Loucy (cell line): ENCODE measurements at regions not wholly inside any gene's neighbourhood (a gene's known extent, or its start where the extent isn't known, plus 50 kb on each side); places are given as distances from the start of the nearest gene placed in this dataset.

Source experiments
- H2AFZ ChIP-seq: fragments of 200-600 bp; sonication (generic); 2 replicates; pipeline ENCODE4 v1.6.0; 2016; ENCODE audit warnings: antibody characterized with exemption, mild to moderate bottlenecking, low read length, moderate library complexity
- H3F3A ChIP-seq: fragments of 200-600 bp; 2 replicates; pipeline ENCODE4 v1.6.0; 2016; ENCODE audit warnings: antibody characterized with exemption, low read depth, mild to moderate bottlenecking
- H3K27me3 ChIP-seq: fragments of 200-600 bp; sonication (generic); 2 replicates; pipeline ENCODE4 v1.6.1; 2014; ENCODE audit warnings: low read length, mild to moderate bottlenecking; ENCODE audit not compliant: insufficient read depth, poor library complexity, severe bottlenecking
- H3K36me3 ChIP-seq: fragments of 200-600 bp; sonication (generic); 2 replicates; pipeline ENCODE4 v1.6.1; 2016; ENCODE audit warnings: low read length; ENCODE audit not compliant: insufficient read depth
- H3K4me1 ChIP-seq: fragments of 200-600 bp; sonication (generic); 2 replicates; pipeline ENCODE4 v1.5.1; 2014; ENCODE audit warnings: low read length, mild to moderate bottlenecking; ENCODE audit not compliant: insufficient read depth, poor library complexity, severe bottlenecking
- H3K4me2 ChIP-seq: fragments of 200-600 bp; sonication (generic); 2 replicates; pipeline ENCODE4 v1.6.0; 2014; ENCODE audit warnings: antibody characterized with exemption, low read length, low read depth, mild to moderate bottlenecking; ENCODE audit not compliant: poor library complexity, severe bottlenecking
- H3K4me3 ChIP-seq: fragments of 200-600 bp; sonication (generic); 2 replicates; pipeline ENCODE4 v1.5.1; 2014; ENCODE audit warnings: low read length, mild to moderate bottlenecking, mixed read lengths; ENCODE audit not compliant: poor library complexity, severe bottlenecking
- H3K79me2 ChIP-seq: fragments of 200-600 bp; sonication (generic); 2 replicates; pipeline ENCODE4 v1.6.1; 2014; ENCODE audit warnings: low read length; ENCODE audit not compliant: insufficient read depth
- H3K9ac ChIP-seq: fragments of 200-600 bp; sonication (generic); 2 replicates; pipeline ENCODE4 v1.6.0; 2014; ENCODE audit warnings: mild to moderate bottlenecking, low read depth, low read length, moderate library complexity; ENCODE audit not compliant: poor library complexity, severe bottlenecking
- H3K9me2 ChIP-seq: fragments of 200-600 bp; sonication (generic); replicated peaks from 2 replicates; pipeline ENCODE4 v1.6.1; 2016; ENCODE audit warnings: low read depth, low read length, mixed read lengths
- H3K9me3 ChIP-seq: fragments of 200-600 bp; sonication (generic); 2 replicates; pipeline ENCODE4 v1.6.1; 2014; ENCODE audit warnings: mild to moderate bottlenecking, antibody characterized with exemption, low read length, low read depth; ENCODE audit not compliant: insufficient read depth
- H4K20me1 ChIP-seq: fragments of 200-600 bp; sonication (generic); 2 replicates; pipeline ENCODE4 v1.6.0; 2014; ENCODE audit warnings: antibody characterized with exemption, low read length, mild to moderate bottlenecking; ENCODE audit not compliant: insufficient read depth, poor library complexity, severe bottlenecking
- CTCF ChIP-seq: fragments of 200-600 bp; sonication (generic); conservative IDR thresholded peaks from 2 replicates; pipeline ENCODE4 v1.5.1; 2014; ENCODE audit warnings: mild to moderate bottlenecking, antibody characterized with exemption, low read length
- EZH2phosphoT487 ChIP-seq: fragments of 200-600 bp; IDR thresholded peaks from 2 replicates; pipeline ENCODE4 v1.6.1; 2018; ENCODE audit warnings: antibody characterized with exemption, mild to moderate bottlenecking, moderate library complexity, borderline replicate concordance

- TF ChIP-seq EZH2phosphoT487: no peak
- no peak for TF ChIP-seq CTCF
- Histone ChIP-seq H3K9ac (no peak overlapping the region), H3F3A (no peaks in the 10 kb centered on the region)
Observed at GRCh38 chr11:36748836-36749235, 150.8 kb upstream of the RAG2 start.

GRCh38 chr11:36746886-36747710 lies 149.1 kb upstream of the RAG2 start:
- no peaks in the 10 kb centered on the region for H3F3A ChIP-seq
- H3K9ac ChIP-seq: no peak overlapping the region
- H3K27me3 ChIP-seq: no peaks in the 10 kb centered on the region
- no peaks in the 10 kb centered on the region for H3K9me2 ChIP-seq
- H3K9me3 ChIP-seq: no peaks in the 10 kb centered on the region
- H3K79me2 ChIP-seq: no peaks in the 10 kb centered on the region
- no peak overlapping the region for H3K4me3 ChIP-seq
- H4K20me1 ChIP-seq: no peaks in the 10 kb centered on the region
- no peaks in the 10 kb centered on the region for H3K36me3 ChIP-seq
- H3K4me2 ChIP-seq: no peak overlapping the region
- H3K4me1 ChIP-seq: peaks cover 7% of the 10 kb centered on the region
- TF ChIP-seq CTCF (peak; percentile 100), EZH2phosphoT487 (no peak)
- H2AFZ ChIP-seq: no peak overlapping the region

More at GRCh38 chr11:36748836-36749235, 150.8 kb upstream of the RAG2 start:
- no peak overlapping the region for H3K4me3 ChIP-seq
- no peaks in the 10 kb centered on the region for H3K79me2 ChIP-seq
- no peaks in the 10 kb centered on the region for H3K27me3 ChIP-seq
- H3K36me3 ChIP-seq: no peaks in the 10 kb centered on the region
- no peak overlapping the region for H2AFZ ChIP-seq
- no peaks in the 10 kb centered on the region for H4K20me1 ChIP-seq
- H3K9me2 ChIP-seq: no peaks in the 10 kb centered on the region
- H3K4me2 ChIP-seq: no peak overlapping the region
- H3K9me3 ChIP-seq: no peaks in the 10 kb centered on the region
- peaks cover 7% of the 10 kb centered on the region for H3K4me1 ChIP-seq

GRCh38 chr11:36744375-36745168 lies 146.5 kb upstream of the RAG2 start:
- no peaks in the 10 kb centered on the region for H3F3A ChIP-seq
- H3K4me3 ChIP-seq: no peak overlapping the region
- no peaks in the 10 kb centered on the region for H3K36me3 ChIP-seq
- H3K9me2 ChIP-seq: no peaks in the 10 kb centered on the region
- peak overlapping the region; percentile 38 for H2AFZ ChIP-seq
- H3K4me1 ChIP-seq: no peaks in the 10 kb centered on the region
- H3K9me3 ChIP-seq: no peaks in the 10 kb centered on the region
- no peaks in the 10 kb centered on the region for H3K27me3 ChIP-seq
- H4K20me1 ChIP-seq: no peaks in the 10 kb centered on the region
- no peak overlapping the region for H3K4me2 ChIP-seq
- TF ChIP-seq EZH2phosphoT487: no peak
- TF ChIP-seq CTCF: peak; percentile 100
- no peaks in the 10 kb centered on the region for H3K79me2 ChIP-seq
- no peak overlapping the region for H3K9ac ChIP-seq
